A549 (cell line): ENCODE measurements at regions not wholly inside any gene's neighbourhood (a gene's known extent, or its start where the extent isn't known, plus 50 kb on each side); places are given as distances from the start of the nearest gene placed in this dataset.
A peak's percentile ranks its signal among the peaks of the same experiment; 100 is the strongest.

Experiments used
- ATAC-seq, 2 experiments: fragments of 200-7000 bp in 1 of 2; fragments of >200 bp in 1 of 2; cut with Nextera tagmentation in 1 of 2; cut with Tn5 transposase in 1 of 2; 3 replicates each; pipeline versions ENCODE4 v1.8.0 to v1.9.1; 2018 to 2020; ENCODE audit warnings: mild to moderate bottlenecking in 1 of 2, moderate library complexity in 1 of 2
- CTCF ChIA-PET: fragments of 300-600 bp; sonication (Branson Sonifier 250); formaldehyde crosslinking; extraction: SDS; loops from one replicate; lab custom pipeline; 2021; ENCODE audit warnings: antibody characterized with exemption, inconsistent platforms; lab: Yijun Ruan, JAX
- POLR2A ChIA-PET: fragments of 350-600 bp; formaldehyde crosslinking; extraction: SDS; loops from one replicate; lab custom pipeline; 2021; ENCODE audit warnings: antibody characterized with exemption, inconsistent platforms; lab: Yijun Ruan, JAX
- DNase-seq, 2 experiments: peaks; one replicate each; pipeline versions ENCODE4 v3.0.0 to v3.0.0-alpha.2; 2011 to 2016; ENCODE audit warnings: low read depth in 1 of 2, low spot score in 1 of 2
- FAIRE-seq: peaks from 2 replicates; lab custom pipeline; 2011; peaks lifted over from hg19 to GRCh38; lab: Jason Lieb, UNC
- H3K27ac ChIP-seq, 2 experiments: fragments of >200 bp; sonication (Bioruptor Twin); formaldehyde crosslinking; 3 replicates each; pipeline ENCODE4 v1.5.1; 2016 to 2017
- H3K4me1 ChIP-seq: fragments of >200 bp; sonication (Bioruptor Twin); formaldehyde crosslinking; 3 replicates; pipeline ENCODE4 v1.6.1; 2016
- H3K4me2 ChIP-seq: fragments of >200 bp; sonication (Bioruptor Twin); formaldehyde crosslinking; 3 replicates; pipeline ENCODE4 v1.6.1; 2016
- H3K4me3 ChIP-seq: fragments of >200 bp; sonication (Bioruptor Twin); formaldehyde crosslinking; 3 replicates; pipeline ENCODE4 v1.5.1; 2016
- H3K9me3 ChIP-seq: fragments of >200 bp; sonication (Bioruptor Twin); formaldehyde crosslinking; 3 replicates; pipeline ENCODE4 v1.6.1; 2016
- ATOH8 ChIP-seq: fragments of 250-450 bp; sonication (Bioruptor Pico); IDR thresholded peaks from 2 replicates; pipeline ENCODE4 v1.5.0; 2020; ENCODE audit warnings: low read depth, mild to moderate bottlenecking, moderate library complexity
- CBX2 ChIP-seq: fragments of 200-600 bp; sonication (generic); IDR thresholded peaks from 2 replicates; pipeline ENCODE4 v1.6.1; 2016; ENCODE audit warnings: low read depth, mild to moderate bottlenecking, borderline replicate concordance
- CBX8 ChIP-seq: fragments of 200-600 bp; sonication (generic); IDR thresholded peaks from 2 replicates; pipeline ENCODE4 v1.6.1; 2016
- CTCF ChIP-seq: fragments of >200 bp; sonication (Bioruptor Twin); formaldehyde crosslinking; IDR thresholded peaks from 3 replicates; pipeline ENCODE4 v1.5.1; 2016
- EHF ChIP-seq: fragments of 250-450 bp; sonication (Bioruptor Pico); IDR thresholded peaks from 2 replicates; pipeline ENCODE4 v1.5.0; 2020; ENCODE audit warnings: mild to moderate bottlenecking
- ESRRA ChIP-seq: fragments of 150-350 bp; IDR thresholded peaks from 2 replicates; pipeline ENCODE4 v1.6.1; 2014; ENCODE audit warnings: mild to moderate bottlenecking, low read length, borderline replicate concordance
- FOSL2 ChIP-seq, 2 experiments: fragments of 450-650 bp in 1 of 2; fragments of >200 bp in 1 of 2; sonication (Bioruptor Twin) in 1 of 2; formaldehyde crosslinking; IDR thresholded peaks; 2 replicates each; pipeline versions ENCODE4 v1.5.0 to v1.6.1; 2016 to 2020; ENCODE audit warnings: mild to moderate bottlenecking in 1 of 2, moderate library complexity in 1 of 2
- FOXS1 ChIP-seq: fragments of 250-450 bp; sonication (Bioruptor Pico); IDR thresholded peaks from 2 replicates; pipeline ENCODE4 v1.5.0; 2020; ENCODE audit warnings: mild to moderate bottlenecking, moderate library complexity
- HDAC2 ChIP-seq: fragments of 200-600 bp; sonication (generic); IDR thresholded peaks from 2 replicates; pipeline ENCODE4 v1.6.1; 2016
- HES2 ChIP-seq: fragments of >200 bp; sonication (Bioruptor Twin); formaldehyde crosslinking; IDR thresholded peaks from 2 replicates; pipeline ENCODE4 v1.6.1; 2016
- HOXA7 ChIP-seq: fragments of 250-450 bp; sonication (Bioruptor Pico); IDR thresholded peaks from 2 replicates; pipeline ENCODE4 v1.5.0; 2020; ENCODE audit warnings: mild to moderate bottlenecking, moderate library complexity
- HOXB5 ChIP-seq: fragments of 250-450 bp; sonication (Bioruptor Pico); IDR thresholded peaks from 2 replicates; pipeline ENCODE4 v1.5.0; 2020; ENCODE audit warnings: mild to moderate bottlenecking, moderate library complexity
- JUN ChIP-seq, 2 experiments: fragments of >200 bp; sonication (Bioruptor Twin); formaldehyde crosslinking; IDR thresholded peaks; 2 replicates in 1 of 2; 3 replicates in 1 of 2; pipeline ENCODE4 v1.6.1; 2016 to 2017
- MAFK ChIP-seq: fragments of 450-650 bp; IDR thresholded peaks from 2 replicates; pipeline ENCODE4 v1.6.1; 2014; ENCODE audit not compliant: partially characterized antibody
- MAZ ChIP-seq: fragments of 150-350 bp; IDR thresholded peaks from 2 replicates; pipeline ENCODE4 v1.6.1; 2014; ENCODE audit warnings: antibody characterized with exemption, low read depth, low read length, borderline replicate concordance
- MYC ChIP-seq: IDR thresholded peaks from 2 replicates; pipeline ENCODE4 v1.6.1; 2012; ENCODE audit warnings: mild to moderate bottlenecking, inconsistent platforms, low read length, improper control_type of control experiment, borderline replicate concordance
- POLR2AphosphoS2 ChIP-seq: conservative IDR thresholded peaks from 2 replicates; pipeline ENCODE4 v1.6.1; 2012; ENCODE audit warnings: low read length, improper control_type of control experiment, inconsistent platforms
- RAD21 ChIP-seq, 2 experiments: fragments of >200 bp in 1 of 2; sonication (Bioruptor Twin) in 1 of 2; formaldehyde crosslinking in 1 of 2; IDR thresholded peaks in 1 of 2; conservative IDR thresholded peaks in 1 of 2; 2 replicates in 1 of 2; 3 replicates in 1 of 2; pipeline ENCODE4 v1.6.1; 2012 to 2018; ENCODE audit warnings: inconsistent platforms in 1 of 2
- ZC3H11A ChIP-seq: fragments of 450-650 bp; IDR thresholded peaks from 2 replicates; pipeline ENCODE4 v1.6.1; 2014; ENCODE audit warnings: antibody characterized with exemption, mild to moderate bottlenecking
- ZFP36 ChIP-seq: fragments of 450-650 bp; IDR thresholded peaks from 2 replicates; pipeline ENCODE4 v1.6.1; 2014; ENCODE audit warnings: borderline replicate concordance; ENCODE audit not compliant: partially characterized antibody
- WGBS: methylation state at CpG from one replicate; pipeline ENCODE4 v1.1.6; 2017; ENCODE audit errors: missing lambda C conversion rate; 5-methylcytosine and 5-hydroxymethylcytosine counted together

GRCh38 chr5:93022211-93022610 is 558.8 kb downstream of the NR2F1-AS1 start (continued):
- no peak for TF ChIP-seq ATOH8 (CRISPR knock-in tag)

- no peak for TF ChIP-seq MAZ
- no peak for TF ChIP-seq RAD21 (conservative IDR thresholded peaks at IDR 0.05 in 1 of 2, IDR thresholded peaks at IDR 0.05 in 1 of 2)
- TF ChIP-seq HES2 = no peak
- no peak for TF ChIP-seq HOXA7
- no peak for TF ChIP-seq POLR2AphosphoS2
- TF ChIP-seq ESRRA = no peak
- no peak for TF ChIP-seq HOXB5 (CRISPR knock-in tag)
- no peak for TF ChIP-seq CBX8
- TF ChIP-seq CTCF = no peak
- no peak for TF ChIP-seq MAFK
- no peak overlapping the region for H3K27ac ChIP-seq
- ATAC-seq (no peak), FAIRE-seq (no peak), DNase-seq (no peak)
- no peak overlapping the region for H3K4me3 ChIP-seq
- 69% methylated on average over 2 of the region's 2 CpGs for WGBS
- ChIA-PET POLR2A (no interaction called here), CTCF (no interaction called here)
- H3K9me3 ChIP-seq = no peaks in the 10 kb centered on the region
- H3K4me1 ChIP-seq = peaks cover 12% of the 10 kb centered on the region; the same call in 2 of the 3 replicates
- H3K4me2 ChIP-seq = no peak overlapping the region
These were observed 561.1 kb downstream of the NR2F1-AS1 start for GRCh38 chr5:93019896-93020295.

GRCh38 chr5:93018461-93018860 is 562.6 kb downstream of the NR2F1-AS1 start:
- peaks cover 12% of the 10 kb centered on the region; the same call in 2 of the 3 replicates for H3K4me1 ChIP-seq
- no peaks in the 10 kb centered on the region for H3K9me3 ChIP-seq
- TF ChIP-seq JUN (IDR thresholded peaks at IDR 0.05) (no peak), FOXS1 (CRISPR knock-in tag) (no peak), MYC (no peak), CBX2 (no peak)
- no peak overlapping the region for H3K4me3 ChIP-seq
- ChIA-PET CTCF (no interaction called here), POLR2A (no interaction called here)
- DNase-seq = no peak
- H3K27ac ChIP-seq = no peak overlapping the region
- ATAC-seq = no peak
- no peak for FAIRE-seq
- H3K4me2 ChIP-seq = no peak overlapping the region

GRCh38 chr5:93017849-93018248 is 563.2 kb downstream of the NR2F1-AS1 start:
- Histone ChIP-seq H3K27ac (no peak overlapping the region), H3K4me2 (no peak overlapping the region), H3K4me1 (peaks cover 9% of the 10 kb centered on the region; the same call in 2 of the 3 replicates), H3K4me3 (no peak overlapping the region), H3K9me3 (no peaks in the 10 kb centered on the region)
- FAIRE-seq (no peak), DNase-seq (peak in 1 of 2 experiments; percentile 6), ATAC-seq (no peak)
- CTCF ChIA-PET = no interaction called here
- POLR2A ChIA-PET = no interaction called here
- 49% methylated on average over 2 of the region's 2 CpGs for WGBS
- TF ChIP-seq EHF (CRISPR knock-in tag) = no peak
- no peak for TF ChIP-seq ZFP36
- TF ChIP-seq HDAC2 = no peak
- no peak for TF ChIP-seq FOSL2 (IDR thresholded peaks at IDR 0.05)
- TF ChIP-seq FOSL2 (CRISPR knock-in tag; IDR thresholded peaks at IDR 0.05) = peak; percentile 38; the same call in 1 of the 2 replicates
- no peak for TF ChIP-seq MAFK
- no peak for TF ChIP-seq ZC3H11A
